Suppressor macrophage treated with lipopolysaccharide for 4 hours (primary cell): ENCODE measurements at regions not wholly inside any gene's neighbourhood (a gene's known extent, or its start where the extent isn't known, plus 50 kb on each side); places are given as distances from the start of the nearest gene placed in this dataset.
"Not testable (repeated sequence)": the region's sequence is repeated elsewhere in the genome, so short reads cannot be mapped to it uniquely, and the experiment has no call there.

Source experiments
- DNase-seq: peaks from one replicate; pipeline ENCODE4 v3.0.0-alpha.2; 2020

DNA sequence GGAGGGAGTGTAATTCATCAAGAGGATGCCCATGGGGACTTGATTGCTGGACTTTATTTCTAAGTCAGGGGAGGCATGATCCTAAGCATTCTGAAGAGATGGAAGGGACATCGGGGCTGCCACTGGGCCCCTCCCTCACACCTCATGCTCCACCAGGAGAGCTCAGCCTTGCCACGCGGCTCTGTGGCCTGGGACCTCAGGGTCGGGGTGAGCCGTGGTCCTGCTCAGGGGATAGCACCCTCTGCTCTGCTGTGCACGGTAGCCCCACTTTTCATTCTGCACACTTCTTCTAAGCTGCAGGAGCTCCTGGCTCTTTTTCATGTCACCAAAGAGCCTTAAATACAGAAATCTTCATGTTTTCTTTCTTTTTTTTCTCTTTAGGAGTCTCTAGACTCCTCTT, 75.5 kb upstream of the DPP6 start:
- DNase-seq: not testable (repeated sequence)

DNA sequence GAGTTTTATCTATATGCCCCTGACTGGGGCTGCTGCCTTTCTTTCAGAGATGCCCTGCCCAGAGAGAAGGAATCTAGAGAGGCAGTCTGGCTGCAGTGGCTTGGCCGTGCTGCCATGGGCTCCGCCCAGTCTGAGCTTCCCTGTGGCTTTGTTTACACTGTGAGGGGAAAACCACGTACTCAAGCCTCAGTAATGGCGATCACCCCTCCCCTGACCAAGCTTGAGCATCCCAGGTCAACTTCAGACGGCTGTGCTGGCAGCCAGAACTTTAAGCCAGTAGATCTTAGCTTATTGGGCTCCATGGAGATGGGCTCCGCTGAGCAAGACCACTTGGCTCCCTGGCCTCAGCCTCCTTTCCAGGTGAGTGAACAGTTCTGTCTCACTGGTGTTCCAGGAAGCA, 69.0 kb upstream of the DPP6 start:
- DNase-seq: not testable (repeated sequence)

DNA sequence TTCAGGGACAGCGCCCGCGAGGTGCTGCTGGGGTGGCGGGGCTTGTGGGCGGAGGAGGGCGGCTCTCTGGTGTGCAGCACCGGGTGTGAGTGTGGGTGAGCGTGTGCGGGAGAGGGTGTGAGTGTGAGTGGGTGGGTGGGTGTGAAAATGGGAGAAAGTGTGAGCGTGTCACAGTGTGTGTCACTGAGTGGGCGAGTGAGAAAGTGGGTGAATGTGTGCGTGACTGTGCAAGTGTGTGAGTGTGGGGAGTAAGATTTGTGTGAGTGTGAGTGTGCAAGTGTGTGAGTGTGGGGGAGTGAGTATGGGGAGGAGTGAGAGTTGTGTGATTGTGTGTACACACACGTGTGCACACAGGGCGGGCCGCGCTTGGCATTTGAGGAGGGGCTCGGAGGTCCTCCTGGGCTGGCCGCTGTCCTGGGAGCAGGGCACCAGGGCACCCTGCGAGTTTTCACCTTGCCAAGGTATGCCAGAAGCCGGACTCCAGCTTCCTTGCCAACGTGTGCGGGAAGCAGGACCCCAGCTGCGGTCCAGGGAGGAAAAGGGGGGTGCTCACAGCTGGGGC, 63.1 kb upstream of the DPP6 start:
- not testable (repeated sequence) for DNase-seq

DNA sequence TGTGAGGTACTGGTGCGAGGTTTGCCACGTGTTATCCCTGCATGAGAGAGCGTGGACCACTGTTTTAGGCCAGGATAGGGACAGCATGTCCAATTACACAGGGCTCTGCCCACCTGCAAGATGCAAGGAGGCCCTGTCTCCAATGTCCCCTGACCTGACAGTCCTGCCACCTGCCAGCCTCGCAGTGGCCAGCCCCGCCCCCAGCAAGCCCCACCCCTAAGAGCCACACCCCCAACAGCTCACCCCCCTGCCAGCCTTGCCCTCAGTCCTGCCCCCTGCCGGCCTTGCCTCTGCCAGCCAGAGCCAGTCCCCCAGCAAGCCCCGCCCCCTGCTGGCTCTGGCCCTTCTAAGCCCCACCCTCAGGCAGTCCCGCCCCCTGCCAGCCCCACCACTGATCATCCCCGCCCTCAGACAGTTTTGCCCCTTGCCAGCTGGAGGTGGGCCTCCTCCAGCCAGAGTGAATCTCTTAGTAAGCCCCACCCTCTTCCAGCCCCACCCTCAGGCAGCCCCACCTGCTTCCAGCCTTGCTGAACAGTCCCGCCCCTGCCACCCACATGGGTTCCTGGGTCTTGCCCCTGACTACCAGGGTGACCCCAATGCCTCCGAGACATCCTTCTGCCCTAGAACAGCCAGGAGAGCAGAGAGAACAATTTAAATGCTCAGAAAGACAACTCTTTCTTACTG, 62.3 kb upstream of the DPP6 start:
- DNase-seq: not testable (repeated sequence)

DNA sequence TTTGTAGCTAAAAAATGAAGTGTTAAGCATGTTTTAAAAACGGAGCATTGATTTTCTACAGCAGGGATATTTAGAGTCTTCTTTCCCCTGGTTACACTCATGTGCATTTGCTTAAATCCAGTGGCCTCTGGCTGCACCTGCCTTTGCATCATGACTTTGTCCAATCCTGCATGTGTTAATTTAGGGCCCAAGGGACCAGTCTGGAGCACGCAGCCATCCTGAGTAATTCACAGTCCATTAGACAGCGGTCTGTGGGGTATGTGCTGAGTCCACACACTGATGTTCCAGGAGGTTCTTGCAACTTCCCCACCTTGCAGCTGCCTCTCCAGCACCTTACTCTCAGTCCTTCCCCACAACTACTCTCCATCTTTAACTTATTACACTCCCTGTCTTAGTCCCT, 60.7 kb upstream of the DPP6 start:
- not testable (repeated sequence) for DNase-seq

DNA sequence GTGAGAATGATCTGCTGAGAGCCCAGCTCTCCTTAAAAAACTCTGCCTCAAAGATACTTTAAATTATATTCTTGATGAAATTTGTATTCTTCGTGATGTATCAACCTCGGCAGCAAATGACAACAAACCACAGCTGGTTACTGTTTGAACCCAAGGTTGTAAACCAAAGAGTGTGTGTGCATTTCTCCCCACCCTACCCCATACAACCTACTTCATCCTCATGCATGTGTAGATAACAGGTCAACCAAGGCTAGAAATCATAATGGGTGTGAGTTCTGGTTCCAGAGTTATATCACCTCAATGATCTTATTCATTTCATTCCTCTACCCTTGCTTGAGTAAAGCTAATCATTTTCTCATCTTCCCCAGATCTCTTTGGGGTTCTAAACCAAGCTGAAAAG, 58.8 kb upstream of the DPP6 start:
- DNase-seq: not testable (repeated sequence)

DNA sequence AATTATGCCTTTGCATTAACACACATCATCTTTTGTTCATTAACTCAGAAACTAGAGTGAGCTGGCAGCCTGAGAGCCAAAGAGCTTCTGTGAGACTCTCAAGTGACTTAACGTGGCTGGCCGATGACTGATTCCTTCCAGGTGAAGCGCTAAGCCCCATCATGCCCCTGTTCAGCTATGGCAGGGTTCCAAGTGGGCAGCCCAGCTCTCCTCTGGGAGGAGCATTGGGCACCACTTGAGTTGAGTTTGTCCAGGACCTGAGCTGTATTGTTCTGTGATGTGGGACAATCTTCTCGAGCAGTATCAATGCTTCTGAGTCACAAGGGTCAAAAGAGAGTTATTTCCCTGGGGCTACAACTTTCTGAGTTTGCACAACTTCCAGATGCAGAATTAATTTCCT, 53.3 kb upstream of the DPP6 start:
- not testable (repeated sequence) for DNase-seq
